PC-3 (cell line): ENCODE measurements at regions not wholly inside any gene's neighbourhood (a gene's known extent, or its start where the extent isn't known, plus 50 kb on each side); places are given as distances from the start of the nearest gene placed in this dataset.

Experiments
- ATAC-seq: fragments of 200-7000 bp; cut with Tn5 transposase; 2 replicates; pipeline ENCODE4 v1.9.1; 2020; ENCODE audit warnings: mild to moderate bottlenecking, moderate library complexity
- BruUV-seq: library from RNA; stranded (reverse); fragments of 400-500 nt; replicated peaks from 2 replicates; lab custom pipeline; 2021; lab: Mats Ljungman, UMichigan
- CTCF ChIA-PET: fragments of 300-600 bp; sonication (Branson Sonifier 250); formaldehyde crosslinking; loops from one replicate; lab custom pipeline; 2022; ENCODE audit warnings: antibody characterized with exemption; lab: Charles Lee
- POLR2A ChIA-PET: fragments of 300-600 bp; sonication (Branson Sonifier 250); formaldehyde crosslinking; loops from one replicate; lab custom pipeline; 2022; ENCODE audit warnings: antibody characterized with exemption; ENCODE audit not compliant: unreplicated experiment; lab: Charles Lee
- DNase-seq: peaks from one replicate; pipeline ENCODE4 v3.0.0-alpha.2; 2015
- H2AFZ ChIP-seq: fragments of 300-600 bp; sonication (generic); 2 replicates; pipeline ENCODE4 v1.6.0; 2016; ENCODE audit warnings: antibody characterized with exemption, low read length
- H3F3A ChIP-seq: fragments of 300-600 bp; sonication (generic); one replicate; pipeline ENCODE4 v1.6.0; 2017; ENCODE audit warnings: antibody characterized with exemption, low read length, control low read depth, mild to moderate bottlenecking; ENCODE audit not compliant: unreplicated experiment
- H3K27ac ChIP-seq: fragments of 300-600 bp; sonication (generic); 2 replicates; pipeline ENCODE4 v1.5.1; 2016; ENCODE audit warnings: mild to moderate bottlenecking, low read length
- H3K27me3 ChIP-seq: fragments of 300-600 bp; sonication (generic); 2 replicates; pipeline ENCODE4 v1.6.1; 2016; ENCODE audit warnings: low read length, mixed read lengths
- H3K36me3 ChIP-seq: fragments of 300-600 bp; sonication (generic); 2 replicates; pipeline ENCODE4 v1.6.1; 2016; ENCODE audit warnings: low read depth, mixed run types, low read length, mixed read lengths
- H3K4me1 ChIP-seq: fragments of 300-600 bp; sonication (generic); 2 replicates; pipeline ENCODE4 v1.5.1; 2016; ENCODE audit warnings: low read length; ENCODE audit not compliant: insufficient read depth
- H3K4me2 ChIP-seq: fragments of 300-600 bp; sonication (generic); 2 replicates; pipeline ENCODE4 v1.6.0; 2016; ENCODE audit warnings: low read length
- H3K4me3 ChIP-seq: fragments of 300-600 bp; sonication (generic); 2 replicates; pipeline ENCODE4 v1.5.1; 2016; ENCODE audit warnings: mild to moderate bottlenecking, low read length, mixed read lengths
- H3K79me2 ChIP-seq: fragments of 300-600 bp; sonication (generic); 2 replicates; pipeline ENCODE4 v1.6.1; 2017; ENCODE audit warnings: low read length, mixed read lengths
- H3K9ac ChIP-seq: fragments of 300-600 bp; sonication (generic); 2 replicates; pipeline ENCODE4 v1.6.0; 2016; ENCODE audit warnings: mild to moderate bottlenecking, low read length
- H3K9me2 ChIP-seq: fragments of 300-600 bp; sonication (generic); replicated peaks from 2 replicates; pipeline ENCODE4 v1.6.1; 2016; ENCODE audit warnings: mixed run types, low read length, mixed read lengths
- H3K9me3 ChIP-seq: fragments of 300-600 bp; sonication (generic); 2 replicates; pipeline ENCODE4 v1.6.1; 2016; ENCODE audit warnings: low read length, mixed read lengths
- H4K20me1 ChIP-seq: fragments of 300-600 bp; sonication (generic); 2 replicates; pipeline ENCODE4 v1.6.1; 2016; ENCODE audit warnings: low read length, mixed read lengths
- EZH2 ChIP-seq: fragments of 300-600 bp; sonication (generic); IDR thresholded peaks from one replicate; pipeline ENCODE4 v1.6.1; 2017; ENCODE audit warnings: antibody characterized with exemption, mild to moderate bottlenecking, low read length; ENCODE audit not compliant: unreplicated experiment
- EZH2phosphoT487 ChIP-seq: fragments of 300-600 bp; sonication (generic); IDR thresholded peaks from 2 replicates; pipeline ENCODE4 v1.6.1; 2018; ENCODE audit warnings: mild to moderate bottlenecking, antibody characterized with exemption, low read length, borderline replicate concordance
- intact Hi-C: fragments of 100-400 bp; cut with micrococcal nuclease; formaldehyde crosslinking; loops from 2 replicates; pipeline ENCODE4 v1.9.0; 2023
- TF ChIP-seq, protein P1 (sequence below): fragments of 300-600 bp; sonication (generic); conservative IDR thresholded peaks from 2 replicates; pipeline ENCODE4 v1.5.1; 2017; ENCODE audit warnings: antibody characterized with exemption, low read depth, mild to moderate bottlenecking, low read length

DNA sequence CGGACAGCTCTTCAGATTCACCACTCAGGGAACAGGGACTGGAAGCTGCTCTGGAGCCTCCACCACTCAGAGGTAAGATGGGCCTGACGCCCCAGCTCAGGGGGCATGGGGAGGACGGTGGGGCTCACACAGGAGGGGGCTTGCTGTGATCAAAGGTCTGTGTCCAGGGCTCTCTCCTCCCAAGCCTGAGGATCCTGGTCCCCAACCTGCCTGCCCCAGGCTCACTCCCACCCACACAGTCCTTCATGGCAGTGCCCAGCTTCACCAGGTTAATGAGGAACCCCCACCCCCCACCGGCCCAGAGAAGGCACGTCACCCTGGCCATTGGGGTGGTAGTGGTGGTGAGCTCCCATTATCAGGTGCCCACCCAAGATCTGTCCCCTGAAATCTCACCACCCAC lies 926.7 kb upstream of the ZNF722 start:
- Histone ChIP-seq H3K27me3 (no peaks in the 10 kb centered on the region), H3K4me2 (no peak overlapping the region), H3F3A (no peaks in the 10 kb centered on the region), H2AFZ (no peak overlapping the region), H4K20me1 (no peaks in the 10 kb centered on the region), H3K36me3 (no peaks in the 10 kb centered on the region), H3K9ac (no peak overlapping the region), H3K4me1 (no peaks in the 10 kb centered on the region), H3K4me3 (no peak overlapping the region), H3K27ac (no peak overlapping the region), H3K79me2 (no peaks in the 10 kb centered on the region), H3K9me2 (no peaks in the 10 kb centered on the region), H3K9me3 (no peaks in the 10 kb centered on the region; the same call in 1 of the 2 replicates)
- no TSS peak for BruUV-seq
- DNase-seq (no peak), ATAC-seq (no peak)
- ChIA-PET CTCF (no interaction called here), POLR2A (no interaction called here)
- intact Hi-C loops: no loop called here
- no peak for TF ChIP-seq EZH2
- no peak for TF ChIP-seq EZH2phosphoT487
- TF ChIP-seq, protein P1, sequence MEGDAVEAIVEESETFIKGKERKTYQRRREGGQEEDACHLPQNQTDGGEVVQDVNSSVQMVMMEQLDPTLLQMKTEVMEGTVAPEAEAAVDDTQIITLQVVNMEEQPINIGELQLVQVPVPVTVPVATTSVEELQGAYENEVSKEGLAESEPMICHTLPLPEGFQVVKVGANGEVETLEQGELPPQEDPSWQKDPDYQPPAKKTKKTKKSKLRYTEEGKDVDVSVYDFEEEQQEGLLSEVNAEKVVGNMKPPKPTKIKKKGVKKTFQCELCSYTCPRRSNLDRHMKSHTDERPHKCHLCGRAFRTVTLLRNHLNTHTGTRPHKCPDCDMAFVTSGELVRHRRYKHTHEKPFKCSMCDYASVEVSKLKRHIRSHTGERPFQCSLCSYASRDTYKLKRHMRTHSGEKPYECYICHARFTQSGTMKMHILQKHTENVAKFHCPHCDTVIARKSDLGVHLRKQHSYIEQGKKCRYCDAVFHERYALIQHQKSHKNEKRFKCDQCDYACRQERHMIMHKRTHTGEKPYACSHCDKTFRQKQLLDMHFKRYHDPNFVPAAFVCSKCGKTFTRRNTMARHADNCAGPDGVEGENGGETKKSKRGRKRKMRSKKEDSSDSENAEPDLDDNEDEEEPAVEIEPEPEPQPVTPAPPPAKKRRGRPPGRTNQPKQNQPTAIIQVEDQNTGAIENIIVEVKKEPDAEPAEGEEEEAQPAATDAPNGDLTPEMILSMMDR: no peak

DNA sequence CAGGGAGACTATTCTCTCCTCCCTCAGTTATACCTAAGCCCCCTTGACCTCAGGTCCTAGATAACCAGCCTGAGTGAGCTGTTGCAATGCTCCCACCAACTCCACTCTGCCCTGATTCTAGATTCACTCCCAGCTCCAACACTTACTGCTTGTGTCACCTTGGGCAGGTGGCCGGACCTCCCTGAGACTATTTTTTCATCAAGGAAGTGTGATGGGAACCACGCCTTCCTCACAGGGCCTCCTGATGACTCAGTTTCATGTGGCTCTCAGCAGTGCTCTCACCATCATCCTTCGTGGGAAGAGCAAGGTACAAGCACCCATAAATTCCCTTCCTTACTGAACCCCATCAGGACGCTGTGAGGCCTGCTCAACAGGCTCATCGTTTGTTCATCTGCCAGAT lies 925.8 kb upstream of the ZNF722 start:
- Histone ChIP-seq H3K36me3 (no peaks in the 10 kb centered on the region), H3K27me3 (no peaks in the 10 kb centered on the region), H3K4me3 (no peak overlapping the region), H3K27ac (no peak overlapping the region), H2AFZ (no peak overlapping the region), H3K9me2 (no peaks in the 10 kb centered on the region), H3K79me2 (no peaks in the 10 kb centered on the region), H3K9me3 (no peaks in the 10 kb centered on the region; the same call in 1 of the 2 replicates), H3K4me1 (no peaks in the 10 kb centered on the region), H3K9ac (no peak overlapping the region), H4K20me1 (no peaks in the 10 kb centered on the region), H3F3A (no peaks in the 10 kb centered on the region), H3K4me2 (no peak overlapping the region)
- no TSS peak for BruUV-seq
- intact Hi-C loops: no loop called here
- ATAC-seq (no peak), DNase-seq (no peak)
- CTCF ChIA-PET: no interaction called here
- POLR2A ChIA-PET: no interaction called here
- TF ChIP-seq EZH2phosphoT487 (no peak), EZH2 (no peak)
- TF ChIP-seq, protein P1: no peak

DNA sequence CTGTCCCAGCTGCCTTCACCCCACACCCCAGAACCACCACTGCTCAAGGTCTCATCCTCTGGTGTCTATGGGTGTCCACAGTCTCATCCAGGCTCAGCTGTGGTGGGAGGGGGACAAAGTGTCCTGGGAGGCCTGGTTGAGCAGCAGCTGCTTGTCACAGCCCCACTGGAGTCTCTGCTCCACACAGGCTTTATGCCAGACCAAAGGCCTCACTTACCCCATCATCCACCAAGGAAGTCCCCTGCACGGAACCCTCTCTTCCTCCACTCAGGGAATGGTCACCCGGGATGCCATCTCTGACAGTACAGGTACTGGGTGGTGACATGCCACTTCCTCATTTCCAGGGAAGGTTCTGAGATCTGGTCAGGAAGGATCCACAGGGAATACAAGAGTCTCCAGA lies 925.4 kb upstream of the ZNF722 start:
- TF ChIP-seq EZH2 (no peak), EZH2phosphoT487 (no peak)
- TF ChIP-seq, protein P1: no peak
- POLR2A ChIA-PET: no interaction called here
- H3F3A ChIP-seq: no peaks in the 10 kb centered on the region
- H3K9ac ChIP-seq: no peak overlapping the region
- no peak overlapping the region for H2AFZ ChIP-seq
- H3K27ac ChIP-seq: no peak overlapping the region
- no peaks in the 10 kb centered on the region; the same call in 1 of the 2 replicates for H3K9me3 ChIP-seq
- CTCF ChIA-PET: no interaction called here
- no peaks in the 10 kb centered on the region for H3K79me2 ChIP-seq
- no peaks in the 10 kb centered on the region for H3K36me3 ChIP-seq
- H3K4me3 ChIP-seq: no peak overlapping the region
- H4K20me1 ChIP-seq: no peaks in the 10 kb centered on the region
- no peak overlapping the region for H3K4me2 ChIP-seq
- ATAC-seq (no peak), DNase-seq (no peak)
- BruUV-seq: no TSS peak
- no peaks in the 10 kb centered on the region for H3K4me1 ChIP-seq
- no peaks in the 10 kb centered on the region for H3K27me3 ChIP-seq
- intact Hi-C loops: no loop called here
- H3K9me2 ChIP-seq: no peaks in the 10 kb centered on the region
